ENCODE measurements at regions not wholly inside any gene's neighbourhood (a gene's known extent, or its start where the extent isn't known, plus 50 kb on each side); places are given as distances from the start of the nearest gene placed in this dataset.

- DNase-seq (ENCODE audit: low read depth), result no peak
- H3K4me3 ChIP-seq (ENCODE audit: low read depth, low read length), result no peak overlapping the region
- TF ChIP-seq CTCF (IDR thresholded peaks at IDR 0.05; ENCODE audit: insufficient read depth, low read length), result no peak
Measured at GRCh38 chr5:168023191-168023590, 268.3 kb upstream of the WWC1 start.

- H3K4me3 ChIP-seq (ENCODE audit: low read depth, low read length), result no peak overlapping the region
- TF ChIP-seq CTCF (IDR thresholded peaks at IDR 0.05; ENCODE audit: insufficient read depth, low read length), result no peak
- DNase-seq (ENCODE audit: low read depth), result no peak
Measured at GRCh38 chr5:168024306-168024705, 267.1 kb upstream of the WWC1 start.

- TF ChIP-seq CTCF (IDR thresholded peaks at IDR 0.05; ENCODE audit: insufficient read depth, low read length), result no peak
- no peak for DNase-seq (ENCODE audit: low read depth)
- no peak overlapping the region for H3K4me3 ChIP-seq (ENCODE audit: low read depth, low read length)
Measured at GRCh38 chr5:168027007-168027406, 264.4 kb upstream of the WWC1 start.

- H3K4me3 ChIP-seq (ENCODE audit: low read depth, low read length), result no peak overlapping the region
- no peak for TF ChIP-seq CTCF (IDR thresholded peaks at IDR 0.05; ENCODE audit: insufficient read depth, low read length)
- DNase-seq (ENCODE audit: low read depth), result no peak
Measured at GRCh38 chr5:168030912-168031311, 260.5 kb upstream of the WWC1 start.

- H3K4me3 ChIP-seq (ENCODE audit: low read depth, low read length), result no peak overlapping the region
- DNase-seq (ENCODE audit: low read depth), result no peak
- TF ChIP-seq CTCF (IDR thresholded peaks at IDR 0.05; ENCODE audit: insufficient read depth, low read length), result no peak
Measured at GRCh38 chr5:168031614-168032013, 259.8 kb upstream of the WWC1 start.

GRCh38 chr5:168039039-168039438, 252.4 kb upstream of the WWC1 start:
- no peak overlapping the region for H3K4me3 ChIP-seq (ENCODE audit: low read depth, low read length)
- no peak for TF ChIP-seq CTCF (IDR thresholded peaks at IDR 0.05; ENCODE audit: insufficient read depth, low read length)
- DNase-seq (ENCODE audit: low read depth), result no peak

GRCh38 chr5:168039566-168040248, 251.7 kb upstream of the WWC1 start:
- no peak for TF ChIP-seq CTCF (IDR thresholded peaks at IDR 0.05; ENCODE audit: insufficient read depth, low read length)
- no peak overlapping the region for H3K4me3 ChIP-seq (ENCODE audit: low read depth, low read length)
- DNase-seq (ENCODE audit: low read depth), result no peak
